Muscle of back (tissue), 3 donors: ENCODE measurements at regions not wholly inside any gene's neighbourhood (a gene's known extent, or its start where the extent isn't known, plus 50 kb on each side); places are given as distances from the start of the nearest gene placed in this dataset.

Source experiments
- DNase-seq, 3 donors: peaks; one replicate each; pipeline versions ENCODE4 v3.0.0 to v3.0.0-alpha.2; 2013

DNA sequence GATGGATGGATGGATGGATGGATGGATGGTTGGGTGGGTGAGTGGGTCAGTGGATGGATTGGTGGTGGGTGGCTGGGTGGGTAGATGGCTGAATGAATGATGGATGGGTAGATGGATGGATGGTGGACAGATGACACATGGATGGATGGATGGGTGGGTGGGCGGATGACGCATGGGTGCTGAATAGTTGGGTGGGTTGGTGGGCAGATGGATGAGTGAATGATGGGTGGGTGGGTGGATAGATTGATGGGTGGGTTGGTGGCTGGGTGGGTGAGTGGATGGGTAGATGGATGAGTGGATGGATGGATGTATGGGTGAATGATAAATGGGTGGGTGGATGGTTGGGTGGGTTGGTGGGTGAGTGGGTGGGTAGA, 69.9 kb upstream of the NKX1-1 start:
- no peak for DNase-seq

DNA sequence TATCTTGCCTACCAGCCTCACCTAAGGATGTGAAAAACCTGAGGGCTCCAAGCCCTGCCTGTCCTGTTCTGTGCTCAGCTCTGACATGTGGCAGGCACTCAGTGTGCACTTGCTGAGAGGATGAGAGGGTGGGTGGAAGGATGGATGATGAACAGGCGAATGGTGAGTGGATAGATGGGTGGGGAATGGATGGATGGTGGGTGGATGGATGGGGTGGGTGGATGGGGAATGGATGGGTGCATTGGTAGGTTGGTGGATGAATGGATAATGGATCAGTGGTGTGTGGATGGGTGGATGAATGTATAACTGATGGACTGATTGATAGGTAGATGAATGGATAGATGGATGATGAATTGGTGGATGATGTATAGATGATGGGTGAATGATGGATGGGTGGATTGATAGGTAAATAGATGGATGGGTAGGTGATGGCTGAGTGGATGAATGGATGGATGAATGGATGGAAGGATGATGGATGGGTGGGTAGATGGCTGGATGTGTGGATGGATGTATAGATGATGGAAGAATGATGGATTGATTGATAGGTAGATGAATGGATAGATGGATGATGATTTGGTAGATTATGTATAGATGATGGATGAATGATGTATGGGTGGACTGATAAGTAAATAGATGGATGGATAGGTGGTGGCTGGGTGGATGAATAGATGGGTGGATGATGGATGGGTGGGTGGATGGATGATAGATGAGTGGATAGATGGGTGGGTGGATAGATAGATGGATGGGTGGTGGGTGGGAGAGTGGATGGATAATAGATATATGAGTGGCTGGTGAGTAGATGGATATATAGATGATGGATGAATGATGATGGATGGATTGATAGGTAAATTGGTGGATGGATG, 69.3 kb upstream of the NKX1-1 start:
- no peak for DNase-seq

- no peak for DNase-seq
Measured at GRCh38 chr4:1474126-1475090, 68.2 kb upstream of the NKX1-1 start.

- DNase-seq, result no peak
Measured at GRCh38 chr4:1473718-1474117, 67.5 kb upstream of the NKX1-1 start.

DNA sequence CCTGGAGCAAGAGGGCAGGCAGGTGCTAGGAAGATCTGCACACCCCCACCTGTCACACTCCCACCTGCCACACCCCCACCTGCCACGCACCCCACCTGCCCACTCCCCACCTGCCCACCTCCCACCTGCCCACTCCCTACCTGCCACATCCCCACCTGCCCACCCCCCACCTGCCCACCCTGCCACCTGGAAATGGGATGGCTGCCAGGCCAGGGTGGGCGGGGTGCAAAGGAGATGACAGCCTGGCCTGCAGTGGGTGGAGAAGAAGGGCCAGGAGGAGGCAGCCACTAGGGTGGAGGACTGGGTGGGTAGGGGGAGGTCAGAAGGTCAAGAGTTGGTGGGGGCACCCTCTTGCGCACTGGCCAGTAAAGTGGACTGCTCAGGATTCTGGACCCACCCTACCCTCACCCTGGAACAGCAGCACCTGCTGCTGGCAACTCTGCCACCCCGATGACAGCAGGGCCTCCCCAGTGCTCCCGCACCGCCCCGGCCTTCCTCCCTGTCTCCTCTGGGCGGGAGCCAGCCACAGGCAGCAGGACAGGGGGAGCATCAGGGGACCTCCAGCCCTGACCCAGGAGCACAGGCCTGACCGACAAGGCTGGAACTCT, 66.8 kb upstream of the NKX1-1 start:
- DNase-seq, result no peak

DNA sequence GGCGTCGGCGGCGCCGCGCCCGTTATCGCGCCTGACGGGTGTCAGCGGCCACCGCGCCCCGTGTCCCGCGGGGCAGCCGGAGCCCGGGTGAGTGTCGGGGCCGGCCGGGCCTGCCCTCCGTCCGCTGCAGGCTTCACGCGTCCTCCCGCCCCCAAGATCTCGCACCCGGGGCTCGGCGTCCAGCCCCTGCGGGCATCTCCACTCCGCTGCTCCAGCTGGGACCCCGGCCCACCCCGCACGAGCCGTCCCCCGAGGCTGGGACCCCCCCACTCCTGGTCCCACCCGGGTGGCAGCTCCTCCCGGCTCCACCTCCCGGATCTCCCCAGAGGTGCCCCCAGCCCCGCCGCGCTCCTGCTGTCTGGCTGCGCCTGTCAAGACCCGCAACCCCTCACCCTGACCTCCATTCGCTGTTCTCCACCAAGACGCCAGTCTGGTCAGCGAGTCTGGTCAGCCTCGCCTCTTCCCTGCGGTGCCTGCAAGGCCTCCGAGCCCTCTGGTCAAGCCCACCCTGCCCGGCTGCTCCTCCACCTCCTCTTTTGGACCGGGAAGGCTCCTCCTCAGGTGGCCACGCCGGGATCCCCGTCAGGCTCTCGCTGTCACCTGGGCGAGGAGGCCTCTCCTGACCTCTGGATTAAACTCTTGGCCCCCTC, 66.0 kb upstream of the NKX1-1 start:
- DNase-seq, result no peak

- no peak for DNase-seq
Measured at GRCh38 chr4:1471443-1472147, 65.4 kb upstream of the NKX1-1 start.

GRCh38 chr4:1470816-1471442, 64.7 kb upstream of the NKX1-1 start:
- DNase-seq, result no peak

DNA sequence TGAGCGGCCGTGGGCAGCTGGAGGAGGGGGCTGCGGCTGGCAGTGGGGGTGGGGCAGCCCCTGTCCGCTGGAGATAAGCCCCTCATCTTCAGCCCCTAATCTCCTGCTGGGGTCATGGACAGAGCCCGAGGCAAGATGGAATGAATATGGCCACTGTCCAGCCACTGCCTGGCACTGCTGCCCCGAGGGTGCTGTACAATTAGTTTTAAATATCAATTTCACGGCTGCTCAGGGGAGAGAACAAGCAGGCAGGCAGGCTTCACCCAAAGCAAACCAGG, 64.1 kb upstream of the NKX1-1 start:
- DNase-seq, result no peak

- DNase-seq, result no peak
Measured at GRCh38 chr4:1469607-1470392, 63.6 kb upstream of the NKX1-1 start.

DNA sequence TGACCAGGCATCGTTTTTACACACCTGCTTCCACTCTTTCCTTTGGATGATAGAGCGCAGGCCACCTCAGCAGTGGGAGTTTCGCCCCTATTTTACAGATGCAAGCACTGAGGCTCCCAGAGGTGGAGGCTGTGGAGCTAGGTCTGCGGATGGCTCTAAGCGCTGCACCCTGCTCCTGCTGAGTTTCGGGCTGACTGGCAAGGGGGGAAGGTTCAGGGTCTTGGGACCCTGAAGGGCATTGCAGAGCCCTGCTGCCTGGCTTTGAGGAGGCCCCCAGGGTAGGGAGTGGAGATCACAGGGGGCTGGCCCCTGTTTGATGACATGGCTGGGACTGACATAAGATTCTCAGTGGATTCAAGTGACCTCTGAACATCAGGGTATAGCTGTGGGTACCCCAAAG, 62.8 kb upstream of the NKX1-1 start:
- DNase-seq, result no peak

DNA sequence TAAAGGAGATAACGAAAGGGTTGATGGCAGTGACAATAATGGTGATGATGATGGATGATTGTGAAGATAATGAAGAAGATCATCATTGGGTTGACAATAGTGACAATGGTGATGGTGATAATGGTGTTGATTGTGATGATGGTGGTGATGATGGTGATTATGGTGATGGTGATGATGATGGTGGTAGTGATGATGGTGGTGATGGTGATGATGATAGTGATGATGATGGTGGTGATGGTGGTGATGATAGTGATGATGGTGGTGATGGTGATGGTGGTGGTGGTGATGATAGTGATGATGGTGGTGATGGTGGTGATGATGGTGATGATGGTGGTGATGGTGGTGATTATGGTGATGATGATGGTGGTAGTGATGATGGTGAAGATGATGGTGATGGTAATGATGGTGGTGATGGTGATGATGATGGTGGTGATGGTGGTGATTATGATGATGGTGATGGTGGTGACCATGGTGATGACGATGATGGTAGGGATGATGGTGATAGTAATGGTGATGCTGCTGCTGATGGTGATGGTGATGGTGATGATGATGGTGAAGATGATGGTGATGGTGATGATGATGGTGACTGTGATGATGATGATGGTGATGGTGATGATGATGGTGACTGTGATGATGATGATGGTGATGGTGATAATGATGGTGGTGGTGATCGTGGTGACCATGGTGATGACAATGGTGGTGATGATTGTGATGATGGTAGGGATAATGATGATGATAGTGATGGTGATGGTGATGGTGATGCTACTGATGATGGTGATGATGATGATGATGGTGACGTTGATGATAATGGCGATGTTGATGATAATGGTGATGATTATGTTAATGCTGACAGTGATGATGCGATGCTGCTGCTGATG, 61.6 kb upstream of the NKX1-1 start:
- no peak for DNase-seq

- no peak for DNase-seq
Measured at GRCh38 chr4:1466863-1467165, 60.6 kb upstream of the NKX1-1 start.

DNA sequence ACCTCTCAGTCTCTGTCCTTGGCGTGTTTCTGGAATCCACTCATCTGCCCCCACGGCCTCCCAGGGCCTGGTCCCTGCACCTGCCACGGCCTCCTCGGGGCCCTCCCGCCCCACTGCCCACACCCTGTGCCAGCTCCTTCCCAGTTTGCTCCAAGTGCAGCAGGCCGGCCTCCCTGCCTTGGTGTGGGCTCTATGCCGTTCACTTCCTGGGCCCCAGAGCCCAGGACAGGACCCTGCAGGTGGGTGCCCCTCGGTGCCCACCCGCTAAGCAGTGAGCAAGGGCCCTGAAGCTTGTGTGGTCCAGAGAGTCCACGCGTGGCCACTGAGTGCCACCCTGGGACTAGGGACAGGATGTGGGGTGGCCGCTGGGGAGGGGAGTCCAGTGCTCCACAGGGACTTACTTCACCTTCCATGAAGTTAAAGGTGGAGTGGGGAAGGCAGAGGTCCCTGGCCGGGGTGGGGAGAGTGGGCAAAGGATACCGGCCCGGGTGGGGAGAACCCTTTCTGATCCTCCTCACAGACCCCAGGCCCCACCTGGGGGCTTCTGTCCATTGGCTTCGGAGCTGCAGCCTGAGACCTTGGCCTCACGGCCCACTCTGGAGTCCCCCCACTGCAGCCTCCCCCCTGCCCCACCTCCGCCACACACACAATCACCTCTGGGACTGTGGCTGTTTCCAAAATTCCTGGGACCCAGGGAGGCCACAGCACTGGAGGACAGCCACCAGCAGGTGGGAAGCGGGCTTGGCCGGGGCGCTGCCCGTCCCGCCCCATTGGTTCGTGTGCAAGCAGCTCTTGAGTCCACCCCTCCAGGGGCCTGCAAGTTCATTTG, 60.0 kb upstream of the NKX1-1 start:
- DNase-seq, result no peak

DNA sequence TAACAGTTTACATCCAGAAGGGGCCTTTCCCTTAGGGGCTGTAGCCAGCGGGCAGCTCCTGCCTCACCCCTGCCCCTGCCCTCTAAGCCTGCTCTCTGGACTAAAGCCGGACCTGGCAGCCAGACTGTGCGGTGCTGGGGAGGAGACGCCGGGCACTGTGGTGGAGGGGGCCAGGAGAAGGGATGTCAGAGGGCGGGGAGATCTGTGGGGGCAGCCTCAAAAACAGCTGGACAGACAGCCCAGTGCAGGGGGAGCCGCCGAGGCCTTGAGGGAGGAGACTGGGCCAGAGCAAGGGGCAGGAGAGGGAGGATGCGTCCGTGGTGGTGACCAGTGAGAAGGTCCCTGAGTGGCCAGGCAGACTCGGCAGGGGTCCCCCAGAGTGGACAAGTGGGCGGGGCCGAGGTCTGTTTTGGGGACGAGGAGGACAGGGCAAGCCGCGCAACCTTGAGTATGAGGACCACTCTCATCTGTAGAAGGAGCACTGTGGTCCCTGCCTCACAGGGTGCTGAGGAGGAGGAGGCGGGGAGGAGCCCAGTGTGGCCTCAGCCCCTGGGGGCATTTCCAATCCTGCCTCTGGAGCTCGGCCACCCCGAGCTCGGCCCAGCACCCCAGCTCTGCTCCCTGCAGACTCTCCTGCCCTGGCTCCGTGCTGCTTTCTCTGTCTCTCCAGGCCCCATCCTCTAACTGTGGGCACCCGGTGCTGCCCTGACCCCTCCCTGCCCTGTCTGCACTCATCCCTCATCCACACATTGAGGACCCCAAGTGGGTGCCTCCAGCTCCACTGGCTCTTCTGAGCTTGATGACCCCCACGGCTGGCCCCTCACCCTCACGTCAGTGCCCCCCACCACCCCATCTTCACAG, 59.2 kb upstream of the NKX1-1 start:
- DNase-seq, result no peak

GRCh38 chr4:1464581-1465171, 58.4 kb upstream of the NKX1-1 start:
- DNase-seq, result no peak

DNA sequence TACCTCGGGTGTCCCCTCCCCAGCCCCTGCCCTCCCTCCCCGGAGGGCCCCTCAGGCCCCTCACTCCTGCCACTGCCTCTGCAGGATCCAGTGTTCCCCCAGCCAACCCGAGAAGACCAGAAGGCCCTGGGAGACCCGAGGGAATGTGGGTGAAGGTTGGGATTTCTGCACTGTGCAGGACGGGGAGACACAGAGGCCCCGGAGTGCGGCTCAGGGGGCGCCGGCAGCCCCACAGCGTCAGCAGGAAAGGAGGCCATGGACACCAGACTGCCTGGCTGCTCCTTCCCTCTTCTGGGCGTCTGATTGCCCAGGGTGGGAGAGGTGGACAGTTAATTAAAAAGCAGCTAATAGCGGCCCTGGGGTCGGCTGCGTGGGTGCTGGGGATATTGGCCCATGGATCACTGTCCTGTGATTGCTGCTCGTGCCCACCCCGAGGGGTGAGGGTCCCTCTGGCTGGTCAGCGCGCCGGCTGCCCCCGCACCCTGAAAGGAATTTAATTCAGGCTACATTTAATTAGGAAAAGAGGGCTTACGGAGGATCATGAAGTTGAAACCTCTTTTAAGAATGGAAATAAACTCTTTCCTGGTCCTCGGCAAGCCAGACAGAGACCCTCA, 57.8 kb upstream of the NKX1-1 start:
- DNase-seq, result no peak
